SHP77 (cell line): ENCODE measurements at regions not wholly inside any gene's neighbourhood (a gene's known extent, or its start where the extent isn't known, plus 50 kb on each side); places are given as distances from the start of the nearest gene placed in this dataset.

Source experiments
- DNase-seq, 2 experiments: peaks; one replicate each; lab custom pipeline; 2025; lab: John Stamatoyannopoulos, UW

- no peak for DNase-seq
Observed at GRCh38 chr21:38930853-38931252, 125.1 kb downstream of the ETS2 start.

GRCh38 chr21:38930066-38930465 lies 124.3 kb downstream of the ETS2 start:
- no peak for DNase-seq

DNA sequence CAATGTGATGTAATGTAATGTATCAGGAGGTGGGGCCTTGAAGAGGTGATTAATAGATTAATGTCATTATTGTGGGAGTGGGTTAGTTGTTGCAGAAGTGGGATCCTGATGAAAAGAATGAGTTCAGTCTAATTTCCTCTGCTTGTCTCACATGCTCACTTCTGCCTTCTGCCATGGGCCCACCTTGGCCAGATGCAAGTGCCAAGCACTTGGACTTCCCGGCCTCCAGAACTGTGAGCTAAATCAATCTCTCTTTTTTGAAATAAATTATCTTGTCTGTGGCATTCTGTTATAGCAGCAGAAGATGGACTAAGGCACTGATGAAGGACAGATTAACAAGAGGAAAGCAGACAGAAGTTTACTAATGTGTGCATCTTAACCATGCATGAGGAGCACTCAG lies 123.9 kb downstream of the ETS2 start:
- no peak for DNase-seq

- no peak for DNase-seq
Observed at GRCh38 chr21:38929142-38929541, 123.4 kb downstream of the ETS2 start.

DNA sequence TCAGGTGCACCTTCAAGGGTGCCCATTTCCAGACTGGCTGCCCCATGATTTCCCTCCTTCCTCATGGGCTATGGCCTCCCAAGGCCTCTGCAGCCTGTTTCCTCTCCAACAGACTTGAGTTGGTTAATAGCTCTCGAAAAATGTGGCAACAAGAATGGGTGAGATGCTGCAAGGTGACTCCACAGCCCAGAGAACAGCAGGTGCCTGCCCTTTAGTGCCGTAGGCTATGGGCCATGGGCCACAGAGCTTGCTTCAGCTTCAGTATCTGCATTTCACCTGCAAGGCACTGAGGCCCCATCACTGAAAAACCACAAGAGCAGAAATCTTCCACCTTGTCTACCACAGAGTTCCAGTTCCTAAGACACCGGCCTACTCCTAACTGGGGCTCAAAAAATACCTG lies 122.0 kb downstream of the ETS2 start:
- DNase-seq, result no peak

GRCh38 chr21:38925923-38926322 lies 120.2 kb downstream of the ETS2 start:
- no peak for DNase-seq

DNA sequence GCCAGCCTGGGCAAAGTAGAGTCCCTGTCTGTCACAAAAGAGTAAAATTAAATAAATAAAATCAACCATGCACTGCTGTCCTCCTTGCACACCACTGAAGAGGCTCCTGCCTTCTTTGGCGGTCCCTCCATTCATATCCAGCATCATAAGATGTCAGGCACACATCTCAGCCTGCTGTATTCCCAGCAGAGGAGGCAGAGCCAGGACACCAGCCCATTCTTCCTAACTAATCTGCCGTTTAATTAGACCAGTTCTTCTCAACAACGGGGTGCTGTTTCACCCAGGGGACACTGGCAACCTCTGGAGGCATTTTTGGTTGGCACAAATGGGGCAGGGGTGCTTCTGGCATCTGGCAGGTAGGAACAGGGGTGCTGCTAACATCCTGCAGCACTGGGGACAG lies 119.7 kb downstream of the ETS2 start:
- no peak for DNase-seq

DNA sequence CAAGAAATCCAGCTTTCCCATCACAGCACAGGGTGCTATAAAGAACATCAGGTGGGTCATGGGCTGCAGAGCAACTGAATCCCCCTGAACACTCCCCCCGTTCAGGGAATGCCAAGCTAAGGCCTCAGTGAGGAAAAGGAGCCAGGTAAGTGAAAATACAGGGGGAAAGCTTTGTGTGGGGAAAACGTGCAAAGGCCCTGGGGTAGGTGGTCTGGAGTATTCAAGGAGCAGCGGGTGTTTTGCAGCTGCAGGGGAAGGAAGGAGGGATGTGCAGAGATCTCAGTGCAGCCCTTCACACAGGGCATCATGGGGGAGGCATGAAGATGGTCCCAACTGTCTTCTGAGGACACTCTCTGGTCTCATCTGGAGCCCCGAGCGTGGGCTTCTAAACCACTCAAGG lies 119.2 kb downstream of the ETS2 start:
- no peak for DNase-seq

GRCh38 chr21:38923429-38923828 lies 117.7 kb downstream of the ETS2 start:
- DNase-seq, result no peak

- DNase-seq, result no peak
Observed at GRCh38 chr21:38922474-38923235, 116.9 kb downstream of the ETS2 start.

- no peak for DNase-seq
Observed at GRCh38 chr21:38921511-38922251, 116.0 kb downstream of the ETS2 start.

DNA sequence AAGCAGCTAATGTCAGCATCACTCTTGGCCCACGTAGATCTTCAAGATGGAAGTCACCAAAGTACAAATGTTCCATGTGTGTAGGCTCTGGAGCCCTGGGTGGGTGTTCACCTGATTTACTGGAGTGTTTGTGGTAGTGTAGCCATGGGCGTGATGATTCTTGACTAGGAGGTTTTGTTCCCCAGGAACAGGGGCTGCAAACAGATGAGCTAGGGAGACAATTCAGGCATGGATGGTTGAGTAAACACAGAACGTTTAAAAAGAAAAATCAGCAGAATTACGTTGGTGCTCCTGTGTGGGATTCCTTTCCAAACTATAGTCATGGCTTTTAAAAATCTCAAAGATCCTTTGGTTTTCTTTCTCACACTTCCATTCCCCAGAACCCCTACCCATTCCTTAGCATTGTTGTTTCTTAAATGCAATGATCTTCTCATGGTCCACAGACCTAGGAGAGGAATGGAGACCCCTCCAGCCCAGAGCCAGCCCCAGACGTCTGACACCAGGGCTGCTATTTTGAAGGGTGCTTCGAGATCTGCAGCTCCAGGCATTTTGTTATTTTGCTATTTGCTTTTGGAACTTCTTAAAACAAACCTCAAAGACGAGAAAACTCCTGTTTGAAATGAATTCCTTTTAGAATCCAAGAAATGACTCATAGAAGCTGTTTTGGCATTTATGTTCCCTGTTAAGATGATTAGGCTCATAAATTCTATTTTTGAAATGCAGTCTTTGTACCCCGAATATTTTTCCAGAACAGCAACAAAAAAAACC lies 115.1 kb downstream of the ETS2 start:
- no peak for DNase-seq

- DNase-seq, result no peak
Observed at GRCh38 chr21:38918607-38919346, 113.0 kb downstream of the ETS2 start.

GRCh38 chr21:38917043-38917774 lies 111.5 kb downstream of the ETS2 start:
- DNase-seq, result peak; percentile 65 to 79

GRCh38 chr21:38916214-38916964 lies 110.7 kb downstream of the ETS2 start:
- no peak for DNase-seq

GRCh38 chr21:38915546-38915945 lies 109.8 kb downstream of the ETS2 start:
- DNase-seq, result no peak

DNA sequence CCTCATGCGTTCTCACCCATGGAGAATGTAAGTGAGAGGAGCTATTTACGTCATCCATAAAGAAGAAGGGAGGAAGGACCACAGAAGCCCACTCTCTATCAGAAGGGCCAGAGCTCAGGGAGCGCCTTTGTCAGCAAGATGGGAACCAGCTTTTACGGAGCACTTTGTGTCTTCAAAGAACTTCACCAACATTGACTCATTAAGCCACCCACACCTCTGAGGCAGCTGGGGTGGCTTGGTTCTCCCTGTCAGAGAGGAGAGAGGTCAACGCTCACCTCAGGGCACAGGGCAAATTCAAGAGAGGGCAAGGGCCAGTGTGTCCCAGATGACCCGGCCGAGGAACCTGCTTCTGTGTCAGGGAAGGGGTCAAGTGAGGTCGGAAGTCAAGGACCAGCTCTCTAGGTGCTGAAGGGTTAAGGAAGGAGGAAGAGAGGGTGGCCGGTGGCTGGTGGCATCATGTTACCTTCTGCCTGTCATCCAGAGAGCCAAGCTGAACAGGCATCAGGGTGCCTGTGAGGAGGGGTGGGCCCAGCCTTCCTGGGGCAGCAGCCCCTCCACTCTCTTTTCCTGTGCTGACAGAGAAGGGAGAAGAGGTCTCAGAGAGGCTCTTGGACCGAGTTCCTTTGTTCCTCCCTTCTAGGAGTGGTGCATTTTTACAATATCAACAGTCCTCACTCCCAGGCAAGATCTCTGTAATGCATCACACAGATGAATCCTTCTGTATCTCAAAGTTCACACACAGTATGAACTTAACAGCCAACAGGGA lies 109.0 kb downstream of the ETS2 start:
- peak; percentile 19 to 48 for DNase-seq

DNA sequence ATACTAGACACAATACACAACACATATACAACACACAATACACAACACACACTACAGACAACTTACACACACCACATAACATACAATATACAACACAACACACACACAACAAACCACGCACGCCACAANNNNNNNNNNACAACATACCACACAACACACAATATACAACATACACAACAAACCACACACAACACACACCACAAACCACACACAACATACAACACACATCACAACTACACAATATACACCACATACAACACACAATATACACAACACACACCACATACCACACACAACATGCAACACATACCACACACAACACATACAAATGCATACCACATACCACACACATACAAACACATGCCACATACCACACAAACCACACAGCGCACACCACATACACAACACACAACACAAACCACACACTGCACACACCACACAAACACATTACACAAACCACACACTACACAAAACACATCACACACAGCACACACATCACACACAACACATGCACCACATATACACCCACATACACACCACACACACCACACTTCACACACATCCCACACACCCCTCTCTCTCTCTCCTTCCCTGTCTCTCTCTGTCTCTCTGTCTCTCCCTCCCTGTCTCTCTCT lies 108.3 kb downstream of the ETS2 start:
- DNase-seq, result no peak

- DNase-seq, result peak; percentile 18 to 52
Observed at GRCh38 chr21:38913120-38913892, 107.6 kb downstream of the ETS2 start.
